ENCODE measurements at regions not wholly inside any gene's neighbourhood (a gene's known extent, or its start where the extent isn't known, plus 50 kb on each side); places are given as distances from the start of the nearest gene placed in this dataset.

GRCh38 chr4:126086041-126086440, 771.3 kb downstream of the FAT4 start:
- H3K4me3 ChIP-seq (ENCODE audit: low read depth, low read length) = no peak overlapping the region
- TF ChIP-seq, protein P1, sequence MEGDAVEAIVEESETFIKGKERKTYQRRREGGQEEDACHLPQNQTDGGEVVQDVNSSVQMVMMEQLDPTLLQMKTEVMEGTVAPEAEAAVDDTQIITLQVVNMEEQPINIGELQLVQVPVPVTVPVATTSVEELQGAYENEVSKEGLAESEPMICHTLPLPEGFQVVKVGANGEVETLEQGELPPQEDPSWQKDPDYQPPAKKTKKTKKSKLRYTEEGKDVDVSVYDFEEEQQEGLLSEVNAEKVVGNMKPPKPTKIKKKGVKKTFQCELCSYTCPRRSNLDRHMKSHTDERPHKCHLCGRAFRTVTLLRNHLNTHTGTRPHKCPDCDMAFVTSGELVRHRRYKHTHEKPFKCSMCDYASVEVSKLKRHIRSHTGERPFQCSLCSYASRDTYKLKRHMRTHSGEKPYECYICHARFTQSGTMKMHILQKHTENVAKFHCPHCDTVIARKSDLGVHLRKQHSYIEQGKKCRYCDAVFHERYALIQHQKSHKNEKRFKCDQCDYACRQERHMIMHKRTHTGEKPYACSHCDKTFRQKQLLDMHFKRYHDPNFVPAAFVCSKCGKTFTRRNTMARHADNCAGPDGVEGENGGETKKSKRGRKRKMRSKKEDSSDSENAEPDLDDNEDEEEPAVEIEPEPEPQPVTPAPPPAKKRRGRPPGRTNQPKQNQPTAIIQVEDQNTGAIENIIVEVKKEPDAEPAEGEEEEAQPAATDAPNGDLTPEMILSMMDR (IDR thresholded peaks at IDR 0.05; ENCODE audit: insufficient read depth, low read depth, low read length, missing control alignments) = no peak

DNA sequence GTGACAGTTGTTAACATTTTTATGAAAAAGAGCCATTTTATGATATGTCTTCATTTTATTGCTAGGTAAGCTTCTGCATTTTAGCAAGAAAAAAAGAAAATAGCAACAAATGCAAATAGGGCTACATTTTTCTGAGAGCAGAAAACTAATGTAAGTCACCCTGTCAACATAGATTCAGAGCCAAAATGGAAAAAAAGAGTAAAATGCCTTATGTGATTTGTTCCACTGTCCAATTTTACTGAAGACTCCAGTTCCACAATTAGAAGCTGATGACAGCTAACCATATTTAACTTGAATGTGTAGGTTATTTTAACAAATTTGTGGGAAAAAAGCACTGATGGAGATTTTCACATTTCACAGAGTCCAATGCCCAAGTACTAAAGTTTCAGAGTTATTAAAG, 772.3 kb downstream of the FAT4 start:
- TF ChIP-seq, protein P1 (IDR thresholded peaks at IDR 0.05; ENCODE audit: insufficient read depth, low read depth, low read length, missing control alignments) = no peak
- no peak for DNase-seq (ENCODE audit: low read depth)
- H3K4me3 ChIP-seq (ENCODE audit: low read depth, low read length) = no peak overlapping the region

More at GRCh38 chr4:126086041-126086440, 771.3 kb downstream of the FAT4 start:
- no peak for DNase-seq (ENCODE audit: low read depth)

- no peak overlapping the region for H3K4me3 ChIP-seq (ENCODE audit: low read depth, low read length)
- TF ChIP-seq, protein P1 (IDR thresholded peaks at IDR 0.05; ENCODE audit: insufficient read depth, low read depth, low read length, missing control alignments) = no peak
- no peak for DNase-seq (ENCODE audit: low read depth)
Observed at GRCh38 chr4:126097155-126097799, 782.5 kb downstream of the FAT4 start.

DNA sequence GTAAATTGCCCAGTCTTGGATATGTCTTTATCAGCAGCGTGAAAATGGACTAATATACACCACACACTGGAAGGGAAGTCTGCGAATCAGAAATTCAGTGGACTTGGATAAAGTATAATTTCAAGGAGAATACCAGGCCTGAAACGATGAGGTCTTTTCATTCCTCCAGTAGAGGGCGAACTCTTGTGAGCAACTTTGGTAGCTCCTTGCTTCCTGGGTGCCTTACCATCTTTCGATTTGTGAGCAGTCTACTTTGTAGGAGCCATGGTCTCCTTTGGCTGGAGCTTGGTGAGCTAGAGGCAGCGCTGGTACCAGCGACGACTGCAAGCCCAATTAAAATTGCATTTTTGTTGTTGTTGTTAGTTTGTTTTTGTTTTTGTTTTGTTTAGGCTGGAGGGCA, 791.9 kb downstream of the FAT4 start:
- H3K4me3 ChIP-seq (ENCODE audit: low read depth, low read length) = no peak overlapping the region
- TF ChIP-seq, protein P1 (IDR thresholded peaks at IDR 0.05; ENCODE audit: insufficient read depth, low read depth, low read length, missing control alignments) = peak; percentile 8
- peak; percentile 7 for DNase-seq (ENCODE audit: low read depth)

- no peak for DNase-seq (ENCODE audit: low read depth)
- H3K4me3 ChIP-seq (ENCODE audit: low read depth, low read length) = no peak overlapping the region
- TF ChIP-seq, protein P1 (IDR thresholded peaks at IDR 0.05; ENCODE audit: insufficient read depth, low read depth, low read length, missing control alignments) = no peak
Observed at GRCh38 chr4:126109836-126110235, 795.1 kb downstream of the FAT4 start.

- TF ChIP-seq, protein P1 (IDR thresholded peaks at IDR 0.05; ENCODE audit: insufficient read depth, low read depth, low read length, missing control alignments) = no peak
- no peak overlapping the region for H3K4me3 ChIP-seq (ENCODE audit: low read depth, low read length)
- no peak for DNase-seq (ENCODE audit: low read depth)
Observed at GRCh38 chr4:126113058-126113457, 798.3 kb downstream of the FAT4 start.

Measured in GM12865 (cell line).